Spinal cord (tissue), 10 donors: ENCODE measurements at regions not wholly inside any gene's neighbourhood (a gene's known extent, or its start where the extent isn't known, plus 50 kb on each side); places are given as distances from the start of the nearest gene placed in this dataset. TPM values are rescaled to one million over a fixed set of nuclear protein-coding genes. Genes with fewer than 3 reads are reported as not detected.

ENCODE experiments used
- DNase-seq, 6 donors: peaks; one replicate each; pipeline versions ENCODE4 v3.0.0 to v3.0.0-alpha.2; 2013 to 2015; ENCODE audit warnings: low spot score in 6 of 6, low read depth in 4 of 6
- H3K27ac ChIP-seq: one replicate; pipeline ENCODE4 v1.5.1; 2013; ENCODE audit warnings: low read depth, low read length, control low read depth
- H3K27me3 ChIP-seq: one replicate; pipeline ENCODE4 v1.6.1; 2013; ENCODE audit warnings: low read length; ENCODE audit not compliant: control insufficient read depth, insufficient read depth
- H3K36me3 ChIP-seq: one replicate; pipeline ENCODE4 v1.6.1; 2013; ENCODE audit warnings: low read length; ENCODE audit not compliant: control insufficient read depth, insufficient read depth
- H3K4me1 ChIP-seq: one replicate; pipeline ENCODE4 v1.6.1; 2013; ENCODE audit warnings: low read length; ENCODE audit not compliant: control insufficient read depth, insufficient read depth
- H3K4me3 ChIP-seq: one replicate; pipeline ENCODE4 v1.5.1; 2013; ENCODE audit warnings: low read depth, low read length, control low read depth
- H3K9me3 ChIP-seq: one replicate; pipeline ENCODE4 v1.6.1; 2013; ENCODE audit warnings: low read length; ENCODE audit not compliant: control insufficient read depth, insufficient read depth
- WGBS: methylation state at CpG from one replicate; pipeline ENCODE4 v1.1.5; 2013; ENCODE audit warnings: missing lambda C conversion rate; ENCODE audit not compliant: insufficient coverage; 5-methylcytosine and 5-hydroxymethylcytosine counted together
- small RNA-seq: library from RNA; depleted of rRNA; stranded (forward); fragments of <200 nt; gene quantifications from one replicate; pipeline ENCODE3, GENCODE V24; 2014; ENCODE audit warnings: low replicate concordance
- donor health status: healthy.

DNA sequence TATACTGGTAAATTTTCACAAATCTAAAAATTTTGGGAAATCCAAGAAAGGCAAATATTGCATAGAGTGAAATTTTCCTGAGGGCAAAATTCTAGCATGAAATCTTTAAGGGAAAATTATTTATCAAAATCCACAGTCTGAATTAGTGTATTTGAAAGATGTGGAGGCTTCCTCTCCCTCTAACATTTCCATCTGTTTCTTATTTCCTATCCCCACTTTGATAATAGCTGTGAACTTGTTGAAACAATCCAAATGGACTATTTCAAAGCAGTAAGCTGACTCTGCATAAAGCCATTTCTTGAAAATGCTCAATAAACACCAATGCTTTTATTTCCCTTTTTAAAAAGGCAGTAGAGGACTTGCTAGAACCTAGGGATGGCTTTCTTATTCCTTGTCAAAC, 107.3 kb upstream of the PABPC4L start:
- no peaks in the 10 kb centered on the region for H3K9me3 ChIP-seq
- H3K27me3 ChIP-seq: no peaks in the 10 kb centered on the region
- H3K4me1 ChIP-seq: no peaks in the 10 kb centered on the region
- H3K4me3 ChIP-seq: no peak overlapping the region
- DNase-seq: no peak
- H3K27ac ChIP-seq: no peak overlapping the region
- H3K36me3 ChIP-seq: no peaks in the 10 kb centered on the region

DNA sequence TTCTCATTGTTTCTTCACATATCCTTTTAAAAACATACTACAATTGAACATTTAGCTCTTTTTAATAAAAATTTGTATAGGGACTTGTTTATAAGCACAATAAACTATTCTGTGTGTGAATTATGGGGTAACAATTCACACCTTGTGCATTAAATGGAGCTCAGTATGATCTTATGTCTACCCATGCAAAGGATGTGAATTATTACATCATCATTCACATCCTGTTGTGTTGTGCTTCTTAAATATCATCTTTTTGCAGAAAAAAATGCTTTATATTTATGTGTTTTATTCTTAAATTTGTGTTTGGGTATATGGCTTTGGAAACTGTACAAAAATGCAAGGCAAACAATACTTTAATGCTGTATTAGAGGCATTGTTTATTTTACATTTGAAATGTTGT, 96.7 kb upstream of the PABPC4L start:
- Histone ChIP-seq H3K4me3 (no peak overlapping the region), H3K27ac (no peak overlapping the region), H3K4me1 (no peaks in the 10 kb centered on the region), H3K36me3 (no peaks in the 10 kb centered on the region), H3K27me3 (no peaks in the 10 kb centered on the region), H3K9me3 (no peaks in the 10 kb centered on the region)
- no peak for DNase-seq

DNA sequence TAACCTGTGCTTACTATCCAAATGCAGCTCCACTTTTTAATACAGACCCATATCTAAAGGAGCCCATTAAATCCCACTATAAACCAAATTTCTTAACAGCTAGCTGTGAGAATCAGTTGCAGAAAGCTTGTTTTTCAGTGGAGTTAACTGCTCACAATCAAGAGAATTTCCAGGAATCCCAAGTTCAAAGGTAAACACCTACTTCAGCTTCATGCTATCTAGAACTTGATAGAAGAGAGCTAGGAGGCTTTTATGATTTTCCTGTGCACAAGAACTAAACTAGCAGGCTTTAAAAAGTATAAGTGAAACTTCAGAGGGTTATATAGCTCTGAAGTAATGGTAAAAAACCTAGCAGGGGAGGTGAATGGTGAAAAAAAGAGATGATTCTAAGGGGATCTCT, 96.2 kb upstream of the PABPC4L start:
- no peak overlapping the region for H3K27ac ChIP-seq
- no peaks in the 10 kb centered on the region for H3K4me1 ChIP-seq
- peak in 1 of 6 donors; percentile 1 for DNase-seq
- H3K4me3 ChIP-seq: no peak overlapping the region
- no peaks in the 10 kb centered on the region for H3K27me3 ChIP-seq
- H3K9me3 ChIP-seq: no peaks in the 10 kb centered on the region
- H3K36me3 ChIP-seq: no peaks in the 10 kb centered on the region

DNA sequence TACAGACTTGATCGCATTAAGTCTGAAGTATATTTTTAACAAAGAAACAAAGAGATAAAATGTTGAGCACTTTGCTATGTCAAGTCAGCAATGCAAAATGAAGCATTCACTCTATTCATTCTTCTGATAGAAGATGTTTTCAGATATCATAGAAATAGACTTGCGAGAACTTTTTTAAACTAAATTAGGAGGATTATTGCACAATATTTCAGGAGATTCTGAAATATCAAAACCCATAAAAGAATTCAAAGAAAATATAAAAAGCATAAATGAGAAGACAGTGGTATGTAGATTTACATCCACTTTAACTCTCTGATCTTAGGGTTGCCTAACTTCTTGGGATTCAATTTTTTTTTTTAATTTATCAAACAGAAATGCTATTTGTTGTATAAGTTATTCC, 81.1 kb upstream of the PABPC4L start:
- H3K9me3 ChIP-seq: peaks cover 3% of the 10 kb centered on the region
- H3K4me3 ChIP-seq: no peak overlapping the region
- no peaks in the 10 kb centered on the region for H3K4me1 ChIP-seq
- WGBS: no CpG with 5 or more reads among the region's 2 CpGs
- DNase-seq: no peak
- H3K27me3 ChIP-seq: no peaks in the 10 kb centered on the region
- no peak overlapping the region for H3K27ac ChIP-seq
- H3K36me3 ChIP-seq: no peaks in the 10 kb centered on the region

DNA sequence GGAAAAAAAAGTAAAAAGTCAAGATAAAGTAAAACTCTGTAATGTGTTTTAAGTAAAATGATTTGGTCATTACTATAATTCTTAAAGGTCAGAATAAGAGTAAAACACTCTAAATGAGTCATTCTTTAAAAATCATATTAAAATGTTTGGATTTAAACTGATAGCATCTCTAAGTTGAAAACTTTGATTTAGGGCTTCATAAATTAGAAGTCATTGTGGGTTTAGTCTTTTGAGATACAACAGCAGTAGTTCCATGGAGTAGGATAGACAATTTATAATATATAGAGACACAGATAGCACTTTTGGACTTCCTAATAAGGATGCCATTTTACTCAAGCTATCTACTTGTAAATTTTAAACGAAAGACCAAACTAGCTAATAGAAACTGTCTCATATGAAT, 77.1 kb upstream of the PABPC4L start:
- H3K4me1 ChIP-seq: no peaks in the 10 kb centered on the region
- H3K27ac ChIP-seq: no peak overlapping the region
- H3K27me3 ChIP-seq: no peaks in the 10 kb centered on the region
- no peak for DNase-seq
- WGBS: no CpG with 5 or more reads among the region's 1 CpG
- H3K36me3 ChIP-seq: no peaks in the 10 kb centered on the region
- no peak overlapping the region for H3K4me3 ChIP-seq
- H3K9me3 ChIP-seq: peaks cover 3% of the 10 kb centered on the region

DNA sequence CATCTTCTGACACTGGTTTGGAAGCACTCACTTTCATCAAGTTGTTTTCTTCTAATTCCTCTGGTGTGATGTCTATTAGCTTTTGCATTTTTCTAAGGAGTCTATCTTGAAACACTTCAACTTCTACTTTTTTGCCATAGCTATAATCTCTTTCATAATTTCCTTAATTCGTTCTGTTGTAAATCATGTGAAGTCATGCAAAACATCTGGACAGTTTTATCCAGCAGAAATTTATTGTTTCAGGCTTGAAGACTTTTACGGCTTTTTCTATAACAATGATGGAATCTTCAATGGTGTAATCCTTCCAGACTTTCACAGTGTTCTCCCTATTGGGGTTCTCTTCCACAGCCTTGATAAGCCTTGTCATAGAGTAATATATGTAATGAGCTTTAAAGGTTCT, 74.9 kb upstream of the PABPC4L start:
- Histone ChIP-seq H3K36me3 (no peaks in the 10 kb centered on the region), H3K9me3 (no peaks in the 10 kb centered on the region), H3K27ac (no peak overlapping the region), H3K27me3 (no peaks in the 10 kb centered on the region), H3K4me1 (no peaks in the 10 kb centered on the region), H3K4me3 (no peak overlapping the region)
- no peak for DNase-seq
- WGBS: 100% methylated on average over 1 of the region's 2 CpGs

DNA sequence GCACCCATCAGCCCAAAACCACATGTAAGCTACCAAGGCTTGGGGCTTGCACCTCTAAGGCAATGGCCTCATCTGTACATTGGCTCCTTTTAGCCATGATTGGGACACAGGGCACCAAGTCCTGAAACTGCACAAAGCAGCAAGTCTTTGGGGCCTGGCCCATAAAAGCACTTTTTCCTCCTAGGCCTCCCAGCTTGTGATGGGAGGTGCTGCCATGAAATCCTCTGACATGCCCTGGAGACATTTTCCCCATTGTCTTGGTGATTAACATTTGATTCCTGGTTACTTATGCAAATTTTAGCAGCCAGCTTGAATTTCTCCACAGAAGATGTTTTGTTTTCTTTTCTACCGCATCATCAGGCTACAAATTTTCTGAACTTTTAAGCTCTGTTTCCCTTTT, 58.5 kb upstream of the PABPC4L start:
- H3K36me3 ChIP-seq: no peaks in the 10 kb centered on the region
- no peak overlapping the region for H3K4me3 ChIP-seq
- no peaks in the 10 kb centered on the region for H3K9me3 ChIP-seq
- WGBS: no CpG with 5 or more reads among the region's 1 CpG
- no peaks in the 10 kb centered on the region for H3K27me3 ChIP-seq
- H3K27ac ChIP-seq: no peak overlapping the region
- no peak for DNase-seq
- no peaks in the 10 kb centered on the region for H3K4me1 ChIP-seq

Small RNA genes lying in the stretch of these regions (small RNA-seq; reads per million reads assigned to genes)
- gene AC104619.4 (not detected), gene RF00026 (not detected)
